OCI-LY7 (cell line): ENCODE measurements at regions not wholly inside any gene's neighbourhood (a gene's known extent, or its start where the extent isn't known, plus 50 kb on each side); places are given as distances from the start of the nearest gene placed in this dataset.

Source experiments
- BruUV-seq: library from RNA; stranded (reverse); fragments of 400-500 nt; replicated peaks from 2 replicates; lab custom pipeline; 2021; lab: Mats Ljungman, UMichigan
- CTCF ChIA-PET: fragments of 300-600 bp; sonication (Branson Sonifier 250); formaldehyde crosslinking; loops from one replicate; lab custom pipeline; 2022; ENCODE audit warnings: antibody characterized with exemption; ENCODE audit not compliant: unreplicated experiment; lab: Charles Lee
- POLR2A ChIA-PET: fragments of 300-600 bp; sonication (Branson Sonifier 250); formaldehyde crosslinking; loops from one replicate; lab custom pipeline; 2022; ENCODE audit warnings: antibody characterized with exemption; lab: Charles Lee
- DNase-seq: peaks from one replicate; pipeline ENCODE4 v3.0.0-alpha.2; 2015; ENCODE audit warnings: low spot score
- H2AFZ ChIP-seq: fragments of 200-600 bp; sonication (generic), shearing (Covaris generic); 2 replicates; pipeline ENCODE4 v1.6.1; 2014; ENCODE audit warnings: mild to moderate bottlenecking, antibody characterized with exemption, low read length, moderate library complexity
- H3K27ac ChIP-seq: fragments of 200-600 bp; sonication (generic); 2 replicates; pipeline ENCODE4 v1.5.1; 2014; ENCODE audit warnings: mixed run types, low read depth, mild to moderate bottlenecking, moderate library complexity, low read length, inconsistent platforms; ENCODE audit not compliant: poor library complexity, severe bottlenecking
- H3K36me3 ChIP-seq: fragments of 200-600 bp; sonication (generic); 2 replicates; pipeline ENCODE4 v1.6.1; 2014; ENCODE audit warnings: mild to moderate bottlenecking, antibody characterized with exemption, low read length, moderate library complexity, mixed read lengths; ENCODE audit not compliant: insufficient read depth
- H3K4me1 ChIP-seq: fragments of 200-600 bp; sonication (generic); 2 replicates; pipeline ENCODE4 v1.5.1; 2014; ENCODE audit warnings: mild to moderate bottlenecking, low read length; ENCODE audit not compliant: insufficient read depth, poor library complexity, severe bottlenecking
- H3K4me2 ChIP-seq: fragments of 200-600 bp; sonication (generic); 2 replicates; pipeline ENCODE4 v1.6.1; 2014; ENCODE audit warnings: mild to moderate bottlenecking, low read length
- H3K4me3 ChIP-seq: fragments of 200-600 bp; sonication (generic); 2 replicates; pipeline ENCODE4 v1.5.1; 2014; ENCODE audit warnings: mild to moderate bottlenecking, low read depth, low read length; ENCODE audit not compliant: poor library complexity, severe bottlenecking
- H3K79me2 ChIP-seq: fragments of 200-600 bp; sonication (generic); 2 replicates; pipeline ENCODE4 v1.6.1; 2016; ENCODE audit warnings: low read depth, mild to moderate bottlenecking, low read length, moderate library complexity, mixed read lengths; ENCODE audit not compliant: insufficient read depth
- H3K9me2 ChIP-seq: fragments of 200-600 bp; sonication (generic); 2 replicates; pipeline ENCODE4 v1.6.1; 2016; ENCODE audit warnings: mild to moderate bottlenecking, low read length, mixed read lengths; ENCODE audit not compliant: insufficient read depth
- H3K9me3 ChIP-seq: fragments of 200-600 bp; sonication (generic); 2 replicates; pipeline ENCODE4 v1.6.1; 2014; ENCODE audit warnings: mild to moderate bottlenecking, mixed run types, low read length, mixed read lengths
- H4K20me1 ChIP-seq: fragments of 200-600 bp; sonication (generic); 2 replicates; pipeline ENCODE4 v1.6.1; 2014; ENCODE audit warnings: mild to moderate bottlenecking, antibody characterized with exemption, low read length, moderate library complexity, mixed read lengths; ENCODE audit not compliant: insufficient read depth
- CTCF ChIP-seq: fragments of 200-600 bp; sonication (generic); conservative IDR thresholded peaks from 2 replicates; pipeline ENCODE4 v1.5.1; 2014; ENCODE audit warnings: mild to moderate bottlenecking, antibody characterized with exemption, low read length, moderate library complexity, mixed read lengths
- EZH2phosphoT487 ChIP-seq: fragments of 200-600 bp; sonication (generic); IDR thresholded peaks from 2 replicates; pipeline ENCODE4 v1.6.1; 2018; ENCODE audit warnings: low read depth, borderline replicate concordance, mild to moderate bottlenecking, mixed run types, antibody characterized with exemption, low read length, moderate library complexity, mixed read lengths
- intact Hi-C: fragments of 100-400 bp; cut with micrococcal nuclease; formaldehyde crosslinking; loops from one replicate; pipeline ENCODE4 v1.10.0; 2022; ENCODE audit not compliant: unreplicated experiment

GRCh38 chr6:139856562-139856961 lies 482.1 kb upstream of the CITED2 start:
- no peak for DNase-seq
- Histone ChIP-seq H3K4me3 (no peak overlapping the region), H3K79me2 (no peaks in the 10 kb centered on the region), H3K4me2 (no peak overlapping the region), H3K36me3 (no peaks in the 10 kb centered on the region), H2AFZ (no peak overlapping the region), H3K27ac (no peak overlapping the region), H3K9me3 (no peaks in the 10 kb centered on the region), H3K4me1 (no peaks in the 10 kb centered on the region), H4K20me1 (no peaks in the 10 kb centered on the region), H3K9me2 (no peaks in the 10 kb centered on the region)
- intact Hi-C loops: no loop called here
- CTCF ChIA-PET: no interaction called here
- POLR2A ChIA-PET: no interaction called here
- no peak for TF ChIP-seq EZH2phosphoT487
- no TSS peak for BruUV-seq

DNA sequence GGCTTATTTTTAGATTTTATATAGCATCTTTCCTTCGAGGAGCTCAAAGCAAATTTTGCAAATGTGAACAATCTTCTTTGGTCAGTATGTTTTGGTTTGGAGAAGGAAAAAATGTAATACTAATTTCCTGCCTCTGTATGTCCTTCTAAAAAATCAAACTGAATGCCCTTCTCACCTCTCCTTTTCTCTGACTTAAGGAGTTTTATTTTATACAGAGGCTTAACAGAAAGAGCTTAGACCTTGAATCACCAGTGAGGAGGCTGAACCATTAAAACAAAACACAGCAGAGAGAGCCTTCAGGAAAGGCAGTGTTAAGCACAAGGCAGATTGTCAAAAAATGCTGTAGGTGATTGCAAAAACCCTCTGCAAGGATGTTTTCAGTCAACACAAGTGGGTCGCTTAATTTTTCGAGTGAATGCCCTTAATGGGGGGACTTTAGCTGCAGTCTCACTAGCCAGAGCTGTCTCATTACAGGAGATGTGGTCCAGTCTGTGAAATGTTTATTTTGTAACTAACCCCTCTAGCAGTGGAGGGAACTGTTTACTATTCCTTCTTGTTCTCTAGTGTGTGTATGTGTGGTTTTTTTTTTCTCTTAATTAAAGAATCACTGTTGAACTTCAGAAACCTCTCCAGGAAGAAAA lies 481.3 kb upstream of the CITED2 start:
- intact Hi-C loops: no loop called here
- H3K4me3 ChIP-seq: no peak overlapping the region
- CTCF ChIA-PET: no interaction called here
- no peaks in the 10 kb centered on the region for H3K36me3 ChIP-seq
- no peak overlapping the region for H2AFZ ChIP-seq
- no peaks in the 10 kb centered on the region for H3K4me1 ChIP-seq
- no TSS peak for BruUV-seq
- POLR2A ChIA-PET: interaction anchor here (0.6 kb wide), 1 partner anchor 306 kb away, joined by 7 read pairs; no protein-coding TSS in a partner anchor
- H3K27ac ChIP-seq: no peak overlapping the region
- H3K4me2 ChIP-seq: no peak overlapping the region
- TF ChIP-seq EZH2phosphoT487 (no peak), CTCF (no peak)
- no peaks in the 10 kb centered on the region for H3K9me3 ChIP-seq
- no peak for DNase-seq
- H3K9me2 ChIP-seq: no peaks in the 10 kb centered on the region
- H3K79me2 ChIP-seq: no peaks in the 10 kb centered on the region
- no peaks in the 10 kb centered on the region for H4K20me1 ChIP-seq

- Histone ChIP-seq H3K9me3 (no peaks in the 10 kb centered on the region), H2AFZ (no peak overlapping the region), H3K27ac (no peak overlapping the region), H3K79me2 (no peaks in the 10 kb centered on the region), H4K20me1 (no peaks in the 10 kb centered on the region), H3K4me2 (no peak overlapping the region), H3K36me3 (no peaks in the 10 kb centered on the region), H3K4me1 (no peaks in the 10 kb centered on the region), H3K4me3 (no peak overlapping the region), H3K9me2 (no peaks in the 10 kb centered on the region)
- BruUV-seq: no TSS peak
- intact Hi-C loops: no loop called here
- no peak for TF ChIP-seq CTCF
- no peak for TF ChIP-seq EZH2phosphoT487
- no peak for DNase-seq
- ChIA-PET POLR2A (interaction anchor here (0.7 to 1.1 kb wide), 3 partner anchors 11 to 805 kb away, joined by 3 to 4 read pairs (median 3); no protein-coding TSS in a partner anchor), CTCF (no interaction called here)
Observed at GRCh38 chr6:139853302-139853992, 479.0 kb upstream of the CITED2 start.
